Upper lobe of left lung (tissue), 4 donors: ENCODE measurements at regions not wholly inside any gene's neighbourhood (a gene's known extent, or its start where the extent isn't known, plus 50 kb on each side); places are given as distances from the start of the nearest gene placed in this dataset.

Source experiments
- POLR2AphosphoS5 ChIP-seq, 2 donors: sonication (generic); formaldehyde crosslinking; IDR thresholded peaks; one replicate each; pipeline ENCODE4 v1.5.1; 2017; ENCODE audit warnings: antibody characterized with exemption in 2 of 2
- TF ChIP-seq, protein P1 (sequence below), 6 experiments: fragments of 450-650 bp in 4 of 6; fragments of 200-600 bp in 2 of 6; sonication (generic) in 2 of 6; IDR thresholded peaks; one replicate each; pipeline ENCODE4 v1.5.1; 2016 to 2019; ENCODE audit warnings: antibody characterized with exemption in 6 of 6

DNA sequence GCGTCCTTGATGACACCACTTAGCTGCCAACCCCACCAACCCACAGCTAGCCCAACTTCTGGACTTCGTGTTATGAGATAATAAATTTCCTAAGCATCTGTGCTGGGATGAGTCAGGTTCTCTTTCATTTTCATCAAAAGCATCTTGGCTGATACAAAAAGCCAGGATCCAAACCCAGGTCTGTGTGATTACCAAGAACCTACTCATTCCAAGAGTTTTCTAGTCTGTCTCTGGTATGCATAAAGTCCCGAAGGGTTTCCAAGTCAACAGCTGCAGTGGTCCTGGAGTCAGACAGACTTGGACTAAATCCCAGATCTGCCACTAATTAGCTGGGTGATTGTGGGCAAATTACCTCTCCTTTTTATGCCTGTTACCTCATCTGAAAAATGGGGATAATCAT is 55.5 kb upstream of the SERP2 start:
- TF ChIP-seq, protein P1, sequence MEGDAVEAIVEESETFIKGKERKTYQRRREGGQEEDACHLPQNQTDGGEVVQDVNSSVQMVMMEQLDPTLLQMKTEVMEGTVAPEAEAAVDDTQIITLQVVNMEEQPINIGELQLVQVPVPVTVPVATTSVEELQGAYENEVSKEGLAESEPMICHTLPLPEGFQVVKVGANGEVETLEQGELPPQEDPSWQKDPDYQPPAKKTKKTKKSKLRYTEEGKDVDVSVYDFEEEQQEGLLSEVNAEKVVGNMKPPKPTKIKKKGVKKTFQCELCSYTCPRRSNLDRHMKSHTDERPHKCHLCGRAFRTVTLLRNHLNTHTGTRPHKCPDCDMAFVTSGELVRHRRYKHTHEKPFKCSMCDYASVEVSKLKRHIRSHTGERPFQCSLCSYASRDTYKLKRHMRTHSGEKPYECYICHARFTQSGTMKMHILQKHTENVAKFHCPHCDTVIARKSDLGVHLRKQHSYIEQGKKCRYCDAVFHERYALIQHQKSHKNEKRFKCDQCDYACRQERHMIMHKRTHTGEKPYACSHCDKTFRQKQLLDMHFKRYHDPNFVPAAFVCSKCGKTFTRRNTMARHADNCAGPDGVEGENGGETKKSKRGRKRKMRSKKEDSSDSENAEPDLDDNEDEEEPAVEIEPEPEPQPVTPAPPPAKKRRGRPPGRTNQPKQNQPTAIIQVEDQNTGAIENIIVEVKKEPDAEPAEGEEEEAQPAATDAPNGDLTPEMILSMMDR (IDR thresholded peaks at IDR 0.05) = no peak
- no peak for TF ChIP-seq POLR2AphosphoS5 (IDR thresholded peaks at IDR 0.05)
